ENCODE measurements at regions not wholly inside any gene's neighbourhood (a gene's known extent, or its start where the extent isn't known, plus 50 kb on each side); places are given as distances from the start of the nearest gene placed in this dataset.

DNA sequence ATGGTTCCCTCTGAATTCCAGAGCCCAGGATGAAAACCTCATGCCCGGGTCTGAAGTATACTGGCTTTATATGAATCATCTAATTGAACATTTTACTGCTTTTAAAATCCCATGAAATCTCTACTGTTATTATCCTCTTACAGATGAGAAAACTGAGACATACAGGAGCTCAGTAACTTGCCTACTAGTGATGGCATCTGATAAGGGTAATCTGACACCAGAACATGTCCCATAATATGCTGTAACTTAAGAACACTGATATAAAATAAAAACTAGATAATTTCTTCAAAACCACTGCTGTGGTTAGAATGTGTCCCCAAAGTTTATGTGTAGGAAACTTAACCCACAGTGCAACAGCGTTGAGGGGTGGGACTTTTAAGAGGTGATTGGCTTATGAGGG lies 219.6 kb upstream of the TMTC1 start:
- Histone ChIP-seq H3K27me3 (ENCODE audit: control insufficient read depth in 1 of 2, insufficient read depth in 2 of 2, low read length in 2 of 2) (no peaks in the 10 kb centered on the region), H3K4me3 (ENCODE audit: low read depth in 1 of 2, low read length in 2 of 2) (no peak overlapping the region), H3K36me3 (ENCODE audit: insufficient read depth, low read length) (no peaks in the 10 kb centered on the region), H3K9me3 (ENCODE audit: low read length) (no peaks in the 10 kb centered on the region), H3K4me1 (ENCODE audit: insufficient read depth, low read length) (no peaks in the 10 kb centered on the region), H3K9ac (ENCODE audit: low read length) (no peak overlapping the region), H3K27ac (ENCODE audit: low read depth, low read length) (no peak overlapping the region)

DNA sequence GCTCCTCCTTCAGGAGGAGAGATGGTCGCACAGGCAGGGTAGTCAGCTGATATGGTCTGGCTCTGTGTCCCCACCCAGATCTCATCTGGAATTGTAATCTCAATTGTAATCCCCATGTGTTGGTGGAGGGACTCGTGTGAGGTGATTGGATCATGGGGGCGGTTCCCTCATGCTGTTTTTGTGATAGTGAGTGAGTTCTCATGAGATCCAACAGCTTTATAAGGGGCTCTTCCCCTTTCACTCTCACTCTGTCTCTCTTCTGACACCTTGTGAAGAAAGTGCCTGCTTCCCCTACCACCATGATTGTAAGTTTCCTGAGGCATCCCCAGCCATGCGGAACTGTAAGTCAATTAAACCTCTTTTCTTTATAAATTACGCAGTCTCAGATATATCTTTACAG lies 218.9 kb upstream of the TMTC1 start:
- Histone ChIP-seq H3K27me3 (ENCODE audit: control insufficient read depth in 1 of 2, insufficient read depth in 2 of 2, low read length in 2 of 2) (no peaks in the 10 kb centered on the region), H3K4me1 (ENCODE audit: insufficient read depth, low read length) (no peaks in the 10 kb centered on the region), H3K27ac (ENCODE audit: low read depth, low read length) (no peak overlapping the region), H3K4me3 (ENCODE audit: low read depth in 1 of 2, low read length in 2 of 2) (no peak overlapping the region), H3K9ac (ENCODE audit: low read length) (no peak overlapping the region), H3K9me3 (ENCODE audit: low read length) (no peaks in the 10 kb centered on the region), H3K36me3 (ENCODE audit: insufficient read depth, low read length) (no peaks in the 10 kb centered on the region)

DNA sequence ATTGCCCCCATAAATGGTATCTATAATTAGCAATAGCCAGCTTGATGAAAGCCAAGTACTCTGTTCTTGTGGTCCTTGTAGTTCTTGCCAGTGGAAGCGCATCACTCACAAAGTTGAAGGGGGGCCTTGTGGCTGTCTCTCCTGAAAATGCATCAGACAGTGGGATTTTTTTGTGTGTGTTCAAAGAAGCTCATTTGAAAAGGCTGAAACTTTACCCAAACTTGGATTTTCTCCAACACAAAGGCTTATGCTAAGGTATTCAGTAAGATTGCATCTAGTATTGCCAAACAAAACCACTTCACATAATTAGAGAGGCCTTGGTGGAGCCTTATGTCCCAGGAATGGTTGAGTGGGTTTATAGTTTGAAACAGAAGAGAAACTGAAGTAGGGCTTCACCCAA lies 216.7 kb upstream of the TMTC1 start:
- H3K27me3 ChIP-seq (ENCODE audit: control insufficient read depth in 1 of 2, insufficient read depth in 2 of 2, low read length in 2 of 2), result no peaks in the 10 kb centered on the region
- H3K27ac ChIP-seq (ENCODE audit: low read depth, low read length), result no peak overlapping the region
- no peaks in the 10 kb centered on the region for H3K36me3 ChIP-seq (ENCODE audit: insufficient read depth, low read length)
- H3K9ac ChIP-seq (ENCODE audit: low read length), result no peak overlapping the region
- H3K4me1 ChIP-seq (ENCODE audit: insufficient read depth, low read length), result no peaks in the 10 kb centered on the region
- no peak overlapping the region for H3K4me3 ChIP-seq (ENCODE audit: low read depth in 1 of 2, low read length in 2 of 2)
- H3K9me3 ChIP-seq (ENCODE audit: low read length), result no peaks in the 10 kb centered on the region

DNA sequence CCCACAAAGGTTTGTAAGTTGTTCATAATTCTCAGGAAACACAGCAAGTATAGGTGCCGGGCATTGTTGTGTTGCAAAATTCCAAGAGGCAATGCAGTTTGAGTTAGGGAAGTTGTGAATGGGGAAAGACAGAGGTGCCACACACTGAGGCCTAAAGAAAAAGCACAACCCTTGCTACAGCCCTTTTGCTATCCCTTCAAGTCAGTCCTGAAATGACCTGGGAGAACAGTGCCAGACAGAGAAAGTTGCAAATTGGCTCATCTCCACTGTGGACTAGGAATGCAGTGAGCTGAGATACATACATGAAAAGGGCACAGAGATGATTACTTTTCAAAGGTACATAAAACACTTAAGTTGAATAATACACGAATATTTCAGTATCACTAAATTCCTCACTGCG lies 213.3 kb upstream of the TMTC1 start:
- Histone ChIP-seq H3K9me3 (ENCODE audit: low read length) (no peaks in the 10 kb centered on the region), H3K9ac (ENCODE audit: low read length) (no peak overlapping the region), H3K4me3 (ENCODE audit: low read depth in 1 of 2, low read length in 2 of 2) (no peak overlapping the region), H3K27ac (ENCODE audit: low read depth, low read length) (no peak overlapping the region), H3K4me1 (ENCODE audit: insufficient read depth, low read length) (no peaks in the 10 kb centered on the region), H3K36me3 (ENCODE audit: insufficient read depth, low read length) (no peaks in the 10 kb centered on the region), H3K27me3 (ENCODE audit: control insufficient read depth in 1 of 2, insufficient read depth in 2 of 2, low read length in 2 of 2) (no peaks in the 10 kb centered on the region)

DNA sequence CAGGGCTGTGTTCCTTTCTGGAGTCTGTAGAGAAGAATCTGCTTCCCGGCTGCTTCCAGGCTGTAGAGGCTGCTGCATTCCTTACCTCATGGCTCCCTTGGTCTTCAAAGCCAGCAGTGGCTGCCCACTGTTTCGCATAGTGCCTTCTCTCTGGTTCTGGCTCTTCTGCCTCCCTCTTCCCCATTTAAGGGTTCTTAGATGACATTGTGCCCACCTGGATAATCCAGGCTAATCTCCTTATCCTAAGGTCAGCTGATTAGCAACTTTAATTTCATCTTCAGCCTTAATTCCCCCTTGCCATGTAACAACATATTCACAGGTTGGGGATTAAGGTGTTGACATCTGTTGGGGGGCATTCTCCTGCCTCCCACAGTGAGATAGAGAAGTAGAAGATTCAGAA lies 208.6 kb upstream of the TMTC1 start:
- no peak overlapping the region for H3K27ac ChIP-seq (ENCODE audit: low read depth, low read length)

DNA sequence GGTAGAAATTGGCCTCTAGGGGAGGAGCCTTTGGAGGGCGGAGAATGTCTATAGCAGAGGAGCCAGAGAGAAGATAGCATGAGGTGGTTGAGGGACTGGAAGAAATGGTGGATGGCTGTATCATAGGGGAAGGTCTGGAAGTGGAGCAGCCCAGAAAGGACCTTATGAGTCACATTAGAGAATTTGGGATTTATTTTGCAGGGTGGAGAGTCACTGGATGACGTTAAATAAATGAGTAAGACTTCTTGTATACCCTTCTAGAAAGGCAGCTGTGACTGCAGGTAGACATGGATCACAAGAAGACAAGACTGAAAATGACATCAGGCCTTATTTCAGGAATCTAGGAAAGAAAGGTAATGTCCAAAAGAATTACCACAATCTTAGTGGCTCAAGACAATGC lies 208.2 kb upstream of the TMTC1 start:
- no peaks in the 10 kb centered on the region for H3K27me3 ChIP-seq (ENCODE audit: control insufficient read depth in 1 of 2, insufficient read depth in 2 of 2, low read length in 2 of 2)
- no peak overlapping the region for H3K4me3 ChIP-seq (ENCODE audit: low read depth in 1 of 2, low read length in 2 of 2)
- no peak overlapping the region for H3K27ac ChIP-seq (ENCODE audit: low read depth, low read length)
- H3K9ac ChIP-seq (ENCODE audit: low read length), result no peak overlapping the region
- H3K4me1 ChIP-seq (ENCODE audit: insufficient read depth, low read length), result no peaks in the 10 kb centered on the region
- H3K36me3 ChIP-seq (ENCODE audit: insufficient read depth, low read length), result no peaks in the 10 kb centered on the region
- H3K9me3 ChIP-seq (ENCODE audit: low read length), result no peaks in the 10 kb centered on the region

More for the DNA sequence above, 208.6 kb upstream of the TMTC1 start:
- no peaks in the 10 kb centered on the region for H3K4me1 ChIP-seq (ENCODE audit: insufficient read depth, low read length)
- H3K36me3 ChIP-seq (ENCODE audit: insufficient read depth, low read length), result no peaks in the 10 kb centered on the region
- no peaks in the 10 kb centered on the region for H3K9me3 ChIP-seq (ENCODE audit: low read length)
- H3K4me3 ChIP-seq (ENCODE audit: low read depth in 1 of 2, low read length in 2 of 2), result no peak overlapping the region
- no peaks in the 10 kb centered on the region for H3K27me3 ChIP-seq (ENCODE audit: control insufficient read depth in 1 of 2, insufficient read depth in 2 of 2, low read length in 2 of 2)
- H3K9ac ChIP-seq (ENCODE audit: low read length), result no peak overlapping the region

DNA sequence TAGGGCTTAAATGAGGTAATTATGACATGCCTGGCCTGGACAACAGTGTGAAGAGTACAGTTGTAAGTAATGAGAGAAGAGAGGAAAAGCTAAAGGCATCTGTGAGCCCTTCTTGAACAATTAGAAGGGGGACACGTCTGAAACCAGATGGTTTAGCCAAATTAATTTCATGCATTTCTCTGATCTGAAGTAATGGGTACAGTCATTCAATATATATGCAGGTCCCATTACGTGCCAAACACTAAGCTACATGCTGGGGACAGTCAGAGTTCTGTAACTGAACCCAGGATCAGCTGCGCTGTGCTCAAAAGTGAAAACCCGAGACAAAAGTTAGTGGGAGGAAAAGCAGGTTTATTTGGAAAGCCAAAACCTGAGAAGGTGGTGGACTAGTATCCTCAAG lies 207.2 kb upstream of the TMTC1 start:
- no peak overlapping the region for H3K9ac ChIP-seq (ENCODE audit: low read length)
- H3K4me1 ChIP-seq (ENCODE audit: insufficient read depth, low read length), result no peaks in the 10 kb centered on the region
- no peak overlapping the region for H3K27ac ChIP-seq (ENCODE audit: low read depth, low read length)
- no peaks in the 10 kb centered on the region for H3K27me3 ChIP-seq (ENCODE audit: control insufficient read depth in 1 of 2, insufficient read depth in 2 of 2, low read length in 2 of 2)
- H3K9me3 ChIP-seq (ENCODE audit: low read length), result no peaks in the 10 kb centered on the region
- no peaks in the 10 kb centered on the region for H3K36me3 ChIP-seq (ENCODE audit: insufficient read depth, low read length)
- H3K4me3 ChIP-seq (ENCODE audit: low read depth in 1 of 2, low read length in 2 of 2), result no peak overlapping the region

DNA sequence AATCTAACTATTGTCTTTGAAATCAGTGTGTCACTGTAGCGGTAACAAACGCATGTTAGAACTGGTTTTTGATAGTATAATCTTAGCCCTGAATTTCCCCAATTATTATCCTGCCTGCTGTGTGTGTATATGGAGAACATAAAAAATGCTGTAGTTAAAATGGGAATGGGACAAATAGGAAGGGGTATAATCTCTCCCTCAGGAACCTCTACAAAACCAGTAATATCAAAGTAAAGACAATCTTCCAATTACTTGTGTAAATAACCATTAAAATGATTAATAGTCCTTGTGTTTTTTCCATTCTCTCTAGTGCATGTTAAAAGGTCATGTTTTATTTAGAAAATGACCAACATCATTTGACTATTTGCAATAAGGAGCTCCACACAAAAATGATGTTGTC lies 200.1 kb upstream of the TMTC1 start:
- Histone ChIP-seq H3K27me3 (ENCODE audit: control insufficient read depth in 1 of 2, insufficient read depth in 2 of 2, low read length in 2 of 2) (no peaks in the 10 kb centered on the region), H3K9ac (ENCODE audit: low read length) (no peak overlapping the region), H3K4me1 (ENCODE audit: insufficient read depth, low read length) (no peaks in the 10 kb centered on the region), H3K27ac (ENCODE audit: low read depth, low read length) (no peak overlapping the region), H3K9me3 (ENCODE audit: low read length) (no peaks in the 10 kb centered on the region), H3K36me3 (ENCODE audit: insufficient read depth, low read length) (no peaks in the 10 kb centered on the region), H3K4me3 (ENCODE audit: low read depth in 1 of 2, low read length in 2 of 2) (no peak overlapping the region)

DNA sequence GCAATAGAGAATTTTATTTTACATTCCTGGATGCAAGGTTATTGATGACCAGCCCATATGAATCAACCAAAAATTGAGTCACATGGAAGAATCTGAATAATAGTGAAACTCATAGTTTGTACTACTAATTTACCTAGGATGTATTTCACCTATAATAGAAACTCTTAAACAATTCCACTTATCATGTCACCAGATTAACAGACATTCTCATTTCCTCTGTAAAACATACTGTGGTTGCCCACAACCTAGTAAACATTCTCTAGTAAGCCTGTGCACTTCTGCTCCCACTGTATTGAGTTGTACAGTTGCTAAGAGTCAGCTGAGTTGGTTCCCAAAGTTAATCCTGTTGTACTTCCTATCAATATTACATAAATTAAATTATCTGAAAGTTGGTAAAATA lies 196.6 kb upstream of the TMTC1 start:
- Histone ChIP-seq H3K4me1 (ENCODE audit: insufficient read depth, low read length) (no peaks in the 10 kb centered on the region), H3K36me3 (ENCODE audit: insufficient read depth, low read length) (no peaks in the 10 kb centered on the region), H3K9ac (ENCODE audit: low read length) (no peak overlapping the region), H3K4me3 (ENCODE audit: low read depth in 1 of 2, low read length in 2 of 2) (no peak overlapping the region), H3K9me3 (ENCODE audit: low read length) (no peaks in the 10 kb centered on the region), H3K27ac (ENCODE audit: low read depth, low read length) (no peak overlapping the region), H3K27me3 (ENCODE audit: control insufficient read depth in 1 of 2, insufficient read depth in 2 of 2, low read length in 2 of 2) (no peaks in the 10 kb centered on the region)

DNA sequence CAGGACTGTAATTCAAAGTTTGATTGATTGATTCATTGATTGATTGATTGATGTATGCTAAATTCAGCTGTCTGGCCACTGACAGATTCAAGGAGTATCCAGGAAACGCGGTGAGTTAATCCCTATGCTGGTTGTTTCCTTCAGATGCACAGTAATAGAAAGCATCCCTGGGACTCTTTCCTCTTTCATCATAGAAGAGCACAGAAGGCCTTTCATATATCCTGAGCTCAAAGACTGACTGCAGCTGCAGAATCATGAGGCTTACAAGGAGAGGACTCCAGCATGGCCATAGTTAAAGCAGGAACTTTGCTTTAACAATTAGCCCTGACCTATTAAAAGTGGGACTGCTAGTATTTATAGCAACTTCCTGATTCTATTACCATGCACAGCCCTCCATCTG lies 187.7 kb upstream of the TMTC1 start:
- H3K4me3 ChIP-seq (ENCODE audit: low read depth in 1 of 2, low read length in 2 of 2), result no peak overlapping the region
- no peak overlapping the region for H3K27ac ChIP-seq (ENCODE audit: low read depth, low read length)
- no peaks in the 10 kb centered on the region for H3K27me3 ChIP-seq (ENCODE audit: control insufficient read depth in 1 of 2, insufficient read depth in 2 of 2, low read length in 2 of 2)
- H3K36me3 ChIP-seq (ENCODE audit: insufficient read depth, low read length), result no peaks in the 10 kb centered on the region
- H3K9me3 ChIP-seq (ENCODE audit: low read length), result no peaks in the 10 kb centered on the region
- no peak overlapping the region for H3K9ac ChIP-seq (ENCODE audit: low read length)
- H3K4me1 ChIP-seq (ENCODE audit: insufficient read depth, low read length), result no peaks in the 10 kb centered on the region

DNA sequence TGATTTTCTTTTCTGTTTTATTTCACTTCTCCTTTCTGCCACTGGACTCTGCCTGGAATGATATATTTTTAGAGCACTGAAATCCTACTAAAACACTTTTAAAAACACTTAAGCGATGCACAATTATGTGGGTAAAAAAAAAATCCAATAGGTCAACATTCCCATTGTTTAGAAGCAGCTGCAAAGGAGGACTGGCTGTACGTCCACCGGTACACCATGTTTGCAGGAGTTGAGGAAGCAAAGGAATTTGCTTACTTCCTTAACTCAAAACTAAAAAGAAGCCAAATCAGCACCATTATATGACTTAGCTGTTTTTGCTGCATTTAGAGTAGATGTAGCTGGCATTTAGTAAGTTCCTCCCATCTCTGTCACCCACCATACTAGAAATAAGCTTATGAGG lies 186.8 kb upstream of the TMTC1 start:
- Histone ChIP-seq H3K27ac (ENCODE audit: low read depth, low read length) (no peak overlapping the region), H3K4me3 (ENCODE audit: low read depth in 1 of 2, low read length in 2 of 2) (no peak overlapping the region)

DNA sequence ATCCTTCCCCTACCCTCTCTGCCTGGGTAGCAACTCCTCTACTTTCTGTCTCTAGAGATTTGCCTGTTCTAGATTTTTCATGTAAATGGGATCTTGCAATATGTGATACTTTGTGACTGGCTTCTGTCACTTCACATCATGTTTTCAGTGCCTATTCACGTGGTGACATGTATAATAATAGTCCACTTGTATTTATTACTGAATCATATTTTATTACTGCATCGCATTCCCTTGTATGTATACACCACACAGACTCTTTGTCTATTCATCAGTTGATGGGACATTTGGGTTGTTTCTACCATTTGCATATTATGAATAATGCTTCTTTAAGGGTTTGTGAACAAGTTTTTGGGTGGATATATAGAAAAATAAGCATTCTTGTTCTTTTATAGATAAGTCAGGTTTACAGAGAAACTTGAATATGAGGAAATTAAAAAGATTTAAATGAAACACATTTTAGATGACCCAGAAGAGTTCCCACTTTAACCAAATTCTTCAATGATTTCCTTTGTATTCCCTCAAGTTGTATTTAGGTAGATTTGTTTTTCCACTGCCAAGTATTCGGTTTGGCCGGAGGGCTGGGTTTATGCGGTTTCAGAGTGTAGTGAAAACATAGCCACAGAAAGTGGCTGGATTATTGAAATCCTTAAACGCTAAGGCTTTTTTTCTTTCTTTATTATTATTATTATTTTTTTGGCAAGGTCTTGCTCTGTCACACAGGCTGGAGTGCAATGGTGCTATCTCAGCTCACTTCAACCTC lies 178.7 kb upstream of the TMTC1 start:
- Histone ChIP-seq H3K27ac (ENCODE audit: low read depth, low read length) (no peak overlapping the region), H3K4me1 (ENCODE audit: insufficient read depth, low read length) (no peaks in the 10 kb centered on the region), H3K4me3 (ENCODE audit: low read depth in 1 of 2, low read length in 2 of 2) (no peak overlapping the region), H3K36me3 (ENCODE audit: insufficient read depth, low read length) (no peaks in the 10 kb centered on the region), H3K9me3 (ENCODE audit: low read length) (no peaks in the 10 kb centered on the region), H3K9ac (ENCODE audit: low read length) (no peak overlapping the region), H3K27me3 (ENCODE audit: control insufficient read depth in 1 of 2, insufficient read depth in 2 of 2, low read length in 2 of 2) (no peaks in the 10 kb centered on the region)

More for the DNA sequence above, 186.8 kb upstream of the TMTC1 start:
- Histone ChIP-seq H3K36me3 (ENCODE audit: insufficient read depth, low read length) (no peaks in the 10 kb centered on the region), H3K9me3 (ENCODE audit: low read length) (no peaks in the 10 kb centered on the region), H3K27me3 (ENCODE audit: control insufficient read depth in 1 of 2, insufficient read depth in 2 of 2, low read length in 2 of 2) (no peaks in the 10 kb centered on the region), H3K4me1 (ENCODE audit: insufficient read depth, low read length) (no peaks in the 10 kb centered on the region), H3K9ac (ENCODE audit: low read length) (no peak overlapping the region)

Measured in muscle layer of colon (tissue), 2 donors.